ENCODE measurements at regions not wholly inside any gene's neighbourhood (a gene's known extent, or its start where the extent isn't known, plus 50 kb on each side); places are given as distances from the start of the nearest gene placed in this dataset.

DNA sequence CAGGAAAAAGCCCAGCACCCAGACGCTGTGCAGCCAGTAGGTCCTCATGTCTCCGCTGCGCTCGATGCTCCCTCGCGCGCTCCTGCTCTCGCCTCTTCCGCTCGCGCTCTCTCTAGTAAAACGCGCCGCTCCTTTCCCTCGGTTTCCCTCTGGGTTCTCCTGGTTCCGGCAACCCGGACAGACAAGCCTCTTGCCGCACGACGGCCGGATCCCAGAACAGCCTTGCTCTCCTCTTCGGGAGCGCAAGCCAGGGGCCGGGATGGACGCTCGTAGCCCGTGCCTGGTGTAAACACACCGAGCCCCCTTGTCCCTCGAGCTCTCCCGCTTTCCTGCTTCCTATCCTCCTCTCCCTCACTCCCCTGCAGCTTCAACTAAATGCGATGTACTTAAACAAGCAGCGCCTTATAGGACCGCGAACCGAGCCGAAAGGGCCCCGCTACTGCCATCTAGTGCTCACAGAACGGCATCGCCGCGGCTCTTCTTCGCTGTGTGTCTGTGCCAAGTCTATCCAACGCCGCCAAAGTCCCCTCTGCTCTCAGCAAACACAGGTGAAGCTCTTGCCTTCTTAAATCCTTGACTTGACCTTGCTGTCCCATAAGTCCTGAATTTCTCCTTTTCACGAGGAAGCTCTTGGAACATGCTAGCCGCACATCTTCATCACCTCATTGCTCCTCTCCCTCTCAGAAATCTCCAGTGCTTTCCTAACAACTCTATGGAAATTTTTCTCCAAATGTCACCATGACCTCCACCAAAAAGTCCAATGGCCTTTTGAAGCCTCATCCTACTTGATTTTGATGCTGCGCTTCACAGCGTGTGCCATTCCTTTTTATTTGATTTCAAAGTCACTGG lies 1037.2 kb downstream of the IGSF11 start:
- H3K9me3 ChIP-seq (ENCODE audit: insufficient read depth in 2 of 2, low read depth in 1 of 2, low read length in 1 of 2) = no peaks in the 10 kb centered on the region
- H3K18ac ChIP-seq (ENCODE audit: extremely low read depth, low read length) = peak overlapping the region; percentile 88
- H2BK15ac ChIP-seq (ENCODE audit: low read length) = no peak overlapping the region
- H3K36me3 ChIP-seq (ENCODE audit: control insufficient read depth in 2 of 4, insufficient read depth in 4 of 4, low read length in 3 of 4) = no peaks in the 10 kb centered on the region
- H2AK5ac ChIP-seq (ENCODE audit: low read depth, low read length) = no peak overlapping the region
- H3K56ac ChIP-seq (replicated peaks; ENCODE audit: insufficient read length, low read depth, low read length) = no peak overlapping the region
- H3K27me3 ChIP-seq (replicated peaks in 1 of 4; ENCODE audit: control insufficient read depth in 3 of 4, extremely low read depth in 1 of 4, insufficient read depth in 3 of 4, low read length in 3 of 4) = peaks cover 0 to 14% (median 8%) of the 10 kb centered on the region in 4 experiments; a peak in 5 of 7 replicates
- H3K79me1 ChIP-seq (ENCODE audit: low read depth, low read length) = no peaks in the 10 kb centered on the region
- H3K14ac ChIP-seq (ENCODE audit: insufficient read length) = no peak overlapping the region
- peak overlapping the region; percentile 54; the same call in 1 of the 2 replicates for H4K8ac ChIP-seq (ENCODE audit: extremely low read depth, insufficient read depth, low read length)
- WGBS, 2 experiments (ENCODE audit: extremely low coverage in 1 of 2, insufficient coverage in 1 of 2, insufficient read length in 1 of 2, insufficient replicate concordance in 2 of 2, low coverage in 1 of 2, low lambda C conversion rate in 2 of 2, missing lambda C conversion rate in 1 of 2) = 6% methylated on average over 44 of the region's 48 CpGs; no CpG with 5 or more reads in 1 of the 2 experiments
- H3K4me3 ChIP-seq (ENCODE audit: extremely low read depth in 1 of 4, insufficient read depth in 2 of 4, low read depth in 3 of 4, low read length in 4 of 4) = peak overlapping the region; percentile 61 to 72 (median 64)
- peak overlapping the region; percentile 80 for H2AFZ ChIP-seq (ENCODE audit: low read length)
- H4K20me1 ChIP-seq (replicated peaks in 1 of 2; ENCODE audit: control insufficient read depth in 1 of 2, insufficient read depth in 2 of 2, low read length in 2 of 2) = peaks cover 0 to 2% of the 10 kb centered on the region in 2 experiments
- H4K5ac ChIP-seq (ENCODE audit: insufficient read length, low read depth, low read length) = no peak overlapping the region
- no peaks in the 10 kb centered on the region for H3K79me2 ChIP-seq (ENCODE audit: control insufficient read depth in 1 of 2, insufficient read depth in 2 of 2, low read length in 2 of 2)
- no peak overlapping the region for H4K91ac ChIP-seq (replicated peaks; ENCODE audit: insufficient read length, low read length)
- H3K4ac ChIP-seq (replicated peaks; ENCODE audit: insufficient read length, low read depth, low read length) = no peak overlapping the region
- H3K9ac ChIP-seq (replicated peaks in 1 of 4; ENCODE audit: extremely low read depth in 1 of 4, low read depth in 3 of 4, low read length in 3 of 4) = peak overlapping the region in 2 of 4 experiments; percentile 20 to 70; a peak in 1 of 7 replicates
- DNase-seq (ENCODE audit: low read depth in 1 of 2, low spot score in 2 of 2) (peak; percentile 87 to 92), FAIRE-seq (no peak)
- peaks cover 10% of the 10 kb centered on the region for H3K23me2 ChIP-seq (ENCODE audit: low read depth, low read length)
- H2BK12ac ChIP-seq (ENCODE audit: low read depth, low read length) = peak overlapping the region; percentile 40; the same call in 1 of the 2 replicates
- POLR2A ChIA-PET (ENCODE audit: partially characterized antibody) = interaction anchor here (0.6 to 1.4 kb wide), 3 partner anchors 12 to 594 kb away, joined by 3 to 4 read pairs (median 3); no protein-coding TSS in a partner anchor
- H3K4me2 ChIP-seq (ENCODE audit: insufficient read depth in 1 of 2, low read depth in 2 of 2, low read length in 2 of 2) = peak overlapping the region; percentile 91 to 92
- H3K27ac ChIP-seq (ENCODE audit: low read depth, low read length) = no peak overlapping the region
- H3K4me1 ChIP-seq (replicated peaks in 1 of 4; ENCODE audit: control insufficient read depth in 3 of 4, insufficient read depth in 4 of 4, low read length in 3 of 4) = peaks cover 0 to 7% (median 0%) of the 10 kb centered on the region in 4 experiments; a peak in 3 of 7 replicates
- H2BK20ac ChIP-seq (ENCODE audit: low read length) = no peak overlapping the region
- H2BK120ac ChIP-seq (replicated peaks; ENCODE audit: low read depth, low read length) = no peak overlapping the region
- peak overlapping the region; percentile 57; the same call in 1 of the 2 replicates for H2BK5ac ChIP-seq (ENCODE audit: low read depth, low read length)
- CTCF ChIA-PET (ENCODE audit: partially characterized antibody) = interaction anchor here (0.5 to 1.8 kb wide), 35 partner anchors 9 to 945 kb away, joined by 3 to 7 read pairs (median 3); no protein-coding TSS in a partner anchor
- no peak overlapping the region for H3K23ac ChIP-seq (ENCODE audit: insufficient read length)
- TF ChIP-seq JUND (IDR thresholded peaks at IDR 0.05; ENCODE audit: low read length) = no peak
- TF ChIP-seq RBBP5 (IDR thresholded peaks at IDR 0.05; ENCODE audit: borderline replicate concordance, low read depth, low read length) = peak; percentile 82; the same call in 1 of the 2 replicates
- peak; percentile 52; the same call in 1 of the 2 replicates for TF ChIP-seq POLR2AphosphoS5 (IDR thresholded peaks at IDR 0.05; ENCODE audit: low read depth, low read length)
- peak; percentile 79 for TF ChIP-seq KDM4A (IDR thresholded peaks at IDR 0.05; ENCODE audit: low read depth, low read length, severe bottlenecking)
- no peak for TF ChIP-seq SUZ12 (IDR thresholded peaks at IDR 0.05; ENCODE audit: low read length)
- TF ChIP-seq GABPA (IDR thresholded peaks at IDR 0.05; ENCODE audit: borderline replicate concordance, insufficient read depth, low read length) = no peak
- TF ChIP-seq HDAC2 (IDR thresholded peaks at IDR 0.05; ENCODE audit: borderline replicate concordance in 1 of 2, low read depth in 2 of 2, low read length in 2 of 2) = no peak
- TF ChIP-seq KDM1A (IDR thresholded peaks at IDR 0.05; ENCODE audit: borderline replicate concordance, low read length) = no peak
- TF ChIP-seq EGR1 (IDR thresholded peaks at IDR 0.05; ENCODE audit: borderline replicate concordance, low read depth, low read length) = no peak
- TF ChIP-seq RNF2 (IDR thresholded peaks at IDR 0.05; ENCODE audit: borderline replicate concordance, low read depth, low read length, missing control alignments, poor library complexity, severe bottlenecking) = no peak
